ENCODE measurements at regions not wholly inside any gene's neighbourhood (a gene's known extent, or its start where the extent isn't known, plus 50 kb on each side); places are given as distances from the start of the nearest gene placed in this dataset.
A peak's percentile ranks its signal among the peaks of the same experiment; 100 is the strongest.

- no peaks in the 10 kb centered on the region for H3F3A ChIP-seq (ENCODE audit: low read length, unreplicated experiment)
- no peak overlapping the region for H3K27ac ChIP-seq (ENCODE audit: low read length)
- BruUV-seq (replicated peaks), result no TSS peak
- no peak for DNase-seq
- H3K4me3 ChIP-seq (ENCODE audit: low read length), result no peak overlapping the region
- H3K79me2 ChIP-seq (ENCODE audit: low read length), result no peaks in the 10 kb centered on the region
- no peak; the same call in 1 of the 2 replicates for TF ChIP-seq CTCF (conservative IDR thresholded peaks at IDR 0.05; ENCODE audit: low read depth, low read length)
- TF ChIP-seq EZH2 (IDR thresholded peaks at IDR 0.05; ENCODE audit: low read length, unreplicated experiment), result no peak
- TF ChIP-seq EZH2phosphoT487 (IDR thresholded peaks at IDR 0.05; ENCODE audit: borderline replicate concordance, low read length), result no peak
- ChIA-PET POLR2A (ENCODE audit: unreplicated experiment) (no interaction called here), CTCF (no interaction called here)
- H3K36me3 ChIP-seq (ENCODE audit: low read depth, low read length), result no peaks in the 10 kb centered on the region; the same call in 1 of the 2 replicates
- no peaks in the 10 kb centered on the region for H3K27me3 ChIP-seq (ENCODE audit: low read length)
- H3K9ac ChIP-seq (ENCODE audit: low read length), result no peak overlapping the region
- no peaks in the 10 kb centered on the region for H3K9me3 ChIP-seq (ENCODE audit: low read length)
- ATAC-seq, result no peak
- no peak overlapping the region for H3K4me2 ChIP-seq (ENCODE audit: low read length)
- intact Hi-C loops (cut with micrococcal nuclease), result no loop called here
- no peaks in the 10 kb centered on the region for H4K20me1 ChIP-seq (ENCODE audit: low read length)
- H3K4me1 ChIP-seq (ENCODE audit: insufficient read depth, low read length), result no peaks in the 10 kb centered on the region
- no peak overlapping the region for H2AFZ ChIP-seq (ENCODE audit: low read length)
- H3K9me2 ChIP-seq (replicated peaks; ENCODE audit: low read length), result no peaks in the 10 kb centered on the region
These were observed 75.2 kb downstream of the RHCG start for GRCh38 chr15:89421219-89421618.

- Histone ChIP-seq H4K20me1 (ENCODE audit: low read length) (no peaks in the 10 kb centered on the region), H3K79me2 (ENCODE audit: low read length) (no peaks in the 10 kb centered on the region), H3K9me2 (replicated peaks; ENCODE audit: low read length) (no peaks in the 10 kb centered on the region), H3K9me3 (ENCODE audit: low read length) (no peaks in the 10 kb centered on the region), H3K27ac (ENCODE audit: low read length) (no peak overlapping the region), H3K4me1 (ENCODE audit: insufficient read depth, low read length) (no peaks in the 10 kb centered on the region; the same call in 1 of the 2 replicates), H3K9ac (ENCODE audit: low read length) (no peak overlapping the region), H2AFZ (ENCODE audit: low read length) (no peak overlapping the region), H3K36me3 (ENCODE audit: low read depth, low read length) (no peaks in the 10 kb centered on the region; the same call in 1 of the 2 replicates), H3K27me3 (ENCODE audit: low read length) (no peaks in the 10 kb centered on the region), H3K4me3 (ENCODE audit: low read length) (no peak overlapping the region), H3K4me2 (ENCODE audit: low read length) (no peak overlapping the region), H3F3A (ENCODE audit: low read length, unreplicated experiment) (no peaks in the 10 kb centered on the region)
- no peak for TF ChIP-seq EZH2 (IDR thresholded peaks at IDR 0.05; ENCODE audit: low read length, unreplicated experiment)
- TF ChIP-seq EZH2phosphoT487 (IDR thresholded peaks at IDR 0.05; ENCODE audit: borderline replicate concordance, low read length), result no peak
- no peak for TF ChIP-seq CTCF (conservative IDR thresholded peaks at IDR 0.05; ENCODE audit: low read depth, low read length)
- ChIA-PET CTCF (interaction anchor here (0.6 to 1.3 kb wide), 2 partner anchors 10 to 213 kb away, joined by 3 to 4 read pairs; no protein-coding TSS in a partner anchor), POLR2A (ENCODE audit: unreplicated experiment) (no interaction called here)
- intact Hi-C loops (cut with micrococcal nuclease), result loop anchor here (5.0 kb wide), 1 partner anchor 62 kb away; no protein-coding TSS in a partner anchor
- BruUV-seq (replicated peaks), result no TSS peak
- DNase-seq (peak; percentile 48), ATAC-seq (peak; percentile 15; the same call in 1 of the 2 replicates)
These were observed 76.9 kb downstream of the RHCG start for GRCh38 chr15:89419370-89419984.

GRCh38 chr15:89417206-89417725 lies 79.1 kb downstream of the RHCG start:
- no peaks in the 10 kb centered on the region for H4K20me1 ChIP-seq (ENCODE audit: low read length)
- H3K36me3 ChIP-seq (ENCODE audit: low read depth, low read length), result no peaks in the 10 kb centered on the region; the same call in 1 of the 2 replicates
- ChIA-PET CTCF (interaction anchor here (0.6 kb wide), 2 partner anchors 13 to 58 kb away, joined by 3 read pairs; no protein-coding TSS in a partner anchor), POLR2A (ENCODE audit: unreplicated experiment) (no interaction called here)
- H3K27me3 ChIP-seq (ENCODE audit: low read length), result peaks cover 12% of the 10 kb centered on the region; the same call in 1 of the 2 replicates
- no peaks in the 10 kb centered on the region for H3F3A ChIP-seq (ENCODE audit: low read length, unreplicated experiment)
- H3K9me2 ChIP-seq (replicated peaks; ENCODE audit: low read length), result no peaks in the 10 kb centered on the region
- no peaks in the 10 kb centered on the region; the same call in 1 of the 2 replicates for H3K4me1 ChIP-seq (ENCODE audit: insufficient read depth, low read length)
- H3K79me2 ChIP-seq (ENCODE audit: low read length), result no peaks in the 10 kb centered on the region
- ATAC-seq (no peak), DNase-seq (no peak)
- H3K27ac ChIP-seq (ENCODE audit: low read length), result no peak overlapping the region
- H3K9ac ChIP-seq (ENCODE audit: low read length), result no peak overlapping the region
- H3K4me2 ChIP-seq (ENCODE audit: low read length), result no peak overlapping the region
- BruUV-seq (replicated peaks), result no TSS peak
- no peak overlapping the region for H3K4me3 ChIP-seq (ENCODE audit: low read length)
- H2AFZ ChIP-seq (ENCODE audit: low read length), result no peak overlapping the region
- no peak for TF ChIP-seq EZH2 (IDR thresholded peaks at IDR 0.05; ENCODE audit: low read length, unreplicated experiment)
- no peak for TF ChIP-seq CTCF (conservative IDR thresholded peaks at IDR 0.05; ENCODE audit: low read depth, low read length)
- no peak for TF ChIP-seq EZH2phosphoT487 (IDR thresholded peaks at IDR 0.05; ENCODE audit: borderline replicate concordance, low read length)
- intact Hi-C loops (cut with micrococcal nuclease), result loop anchor here (5.0 kb wide), 1 partner anchor 60 kb away; no protein-coding TSS in a partner anchor
- H3K9me3 ChIP-seq (ENCODE audit: low read length), result no peaks in the 10 kb centered on the region

Measured in PC-3 (cell line).